HG02938 (cell line): ENCODE measurements at regions not wholly inside any gene's neighbourhood (a gene's known extent, or its start where the extent isn't known, plus 50 kb on each side); places are given as distances from the start of the nearest gene placed in this dataset.
A peak's percentile ranks its signal among the peaks of the same experiment; 100 is the strongest.

Source experiments
- ATAC-seq: cut with Tn5 transposase; IDR thresholded peaks from one replicate; pipeline ENCODE4 v1.9.1; 2021; ENCODE audit warnings: mild to moderate bottlenecking, moderate library complexity; ENCODE audit not compliant: unreplicated experiment

- ATAC-seq: no peak
Observed at GRCh38 chr12:102781117-102781516, 135.9 kb downstream of the PAH start.

- no peak for ATAC-seq
Observed at GRCh38 chr12:102776041-102776440, 141.0 kb downstream of the PAH start.

- ATAC-seq: no peak
Observed at GRCh38 chr12:102769323-102769916, 147.6 kb downstream of the PAH start.

GRCh38 chr12:102766961-102767360 is 150.1 kb downstream of the PAH start:
- ATAC-seq: no peak

GRCh38 chr12:102765736-102766135 is 151.3 kb downstream of the PAH start:
- no peak for ATAC-seq

GRCh38 chr12:102763471-102763870 is 153.6 kb downstream of the PAH start:
- no peak for ATAC-seq

- no peak for ATAC-seq
Observed at GRCh38 chr12:102763061-102763460, 154.0 kb downstream of the PAH start.

- no peak for ATAC-seq
Observed at GRCh38 chr12:102760322-102760721, 156.7 kb downstream of the PAH start.

- ATAC-seq: no peak
Observed at GRCh38 chr12:102759466-102759865, 157.6 kb downstream of the PAH start.

- ATAC-seq: no peak
Observed at GRCh38 chr12:102757882-102758226, 159.2 kb downstream of the PAH start.

- ATAC-seq: no peak
Observed at GRCh38 chr12:102757154-102757881, 159.7 kb downstream of the PAH start.

GRCh38 chr12:102756530-102756929 is 160.5 kb downstream of the PAH start:
- no peak for ATAC-seq

- no peak for ATAC-seq
Observed at GRCh38 chr12:102755266-102755665, 161.8 kb downstream of the PAH start.

- ATAC-seq: no peak
Observed at GRCh38 chr12:102753802-102754201, 163.2 kb downstream of the PAH start.

- no peak for ATAC-seq
Observed at GRCh38 chr12:102748704-102749103, 168.3 kb downstream of the PAH start.

GRCh38 chr12:102746963-102747362 is 170.1 kb downstream of the PAH start:
- no peak for ATAC-seq

GRCh38 chr12:102745971-102746600 is 171.0 kb downstream of the PAH start:
- no peak for ATAC-seq

- no peak for ATAC-seq
Observed at GRCh38 chr12:102741196-102741595, 175.8 kb downstream of the PAH start.

GRCh38 chr12:102740141-102740955 is 176.7 kb downstream of the PAH start:
- no peak for ATAC-seq

- ATAC-seq: no peak
Observed at GRCh38 chr12:102736328-102736727, 180.7 kb downstream of the PAH start.

GRCh38 chr12:102735104-102735503 is 181.9 kb downstream of the PAH start:
- ATAC-seq: peak; percentile 97

GRCh38 chr12:102730996-102731395 is 186.0 kb downstream of the PAH start:
- no peak for ATAC-seq
